Natural killer cell treated with Interleukin-12 subunit alpha and Interleukin-12 subunit beta and Interleukin-15 and Interleukin-18, amount 100 ng/mL, for 72 hours (primary cell): ENCODE measurements at regions not wholly inside any gene's neighbourhood (a gene's known extent, or its start where the extent isn't known, plus 50 kb on each side); places are given as distances from the start of the nearest gene placed in this dataset.

Source experiments
- ATAC-seq, 2 donors: fragments of 150-1000 bp; cut with Tn5 transposase in 1 of 2; sonication (Bioruptor Pico), chemical (Tn5 transposase) in 1 of 2; 2 replicates each; pipeline ENCODE4 v1.10.0; 2021
- DNase-seq: peaks from one replicate; pipeline ENCODE4 v3.0.0; 2022; ENCODE audit warnings: low spot score
- H3K27ac Mint-ChIP-seq, 2 donors: 1 replicate in 1 of 2; 2 replicates in 1 of 2; pipeline ENCODE4 v1.8.0; 2022; ENCODE audit warnings: mixed read lengths in 2 of 2, mild to moderate bottlenecking in 1 of 2, moderate library complexity in 1 of 2
- H3K27me3 Mint-ChIP-seq, 2 donors: 1 replicate in 1 of 2; 2 replicates in 1 of 2; pipeline ENCODE4 v1.8.0; 2022; ENCODE audit warnings: mixed read lengths in 2 of 2
- H3K36me3 Mint-ChIP-seq: one replicate; pipeline ENCODE4 v1.8.0; 2022; ENCODE audit warnings: mixed read lengths
- H3K4me1 Mint-ChIP-seq, 2 donors: 1 replicate in 1 of 2; 2 replicates in 1 of 2; pipeline ENCODE4 v1.8.0; 2022; ENCODE audit warnings: low read depth in 2 of 2, mixed read lengths in 2 of 2, mild to moderate bottlenecking in 1 of 2
- H3K4me3 Mint-ChIP-seq: one replicate; pipeline ENCODE4 v1.8.0; 2022; ENCODE audit warnings: mixed read lengths
- H3K9me3 Mint-ChIP-seq: 2 replicates; pipeline ENCODE4 v1.8.0; 2022; ENCODE audit warnings: mixed read lengths

GRCh38 chr15:94912760-94913159, 681.4 kb downstream of the MCTP2 start:
- Mint-ChIP-seq H3K9me3 (peaks cover 3% of the 10 kb centered on the region), H3K27me3 (peaks cover 3 to 16% of the 10 kb centered on the region in 2 donors), H3K27ac (no peak overlapping the region), H3K4me3 (no peak overlapping the region), H3K36me3 (no peaks in the 10 kb centered on the region), H3K4me1 (no peaks in the 10 kb centered on the region)
- no peak for DNase-seq
- no peak for ATAC-seq

- Mint-ChIP-seq H3K27me3 (peaks cover 3 to 16% of the 10 kb centered on the region in 2 donors), H3K36me3 (no peaks in the 10 kb centered on the region), H3K4me1 (no peaks in the 10 kb centered on the region), H3K9me3 (peaks cover 7% of the 10 kb centered on the region), H3K4me3 (no peak overlapping the region), H3K27ac (no peak overlapping the region)
- DNase-seq (no peak), ATAC-seq (no peak)
These were observed 685.7 kb downstream of the MCTP2 start for GRCh38 chr15:94917068-94917467.

- no peak overlapping the region for H3K27ac Mint-ChIP-seq
These were observed 690.6 kb downstream of the MCTP2 start for GRCh38 chr15:94921936-94922335.

GRCh38 chr15:94924057-94924456, 692.7 kb downstream of the MCTP2 start:
- H3K27me3 Mint-ChIP-seq, result peaks cover 0 to 11% of the 10 kb centered on the region in 2 donors
- ATAC-seq (no peak), DNase-seq (no peak)
- H3K36me3 Mint-ChIP-seq, result no peaks in the 10 kb centered on the region
- no peaks in the 10 kb centered on the region for H3K4me1 Mint-ChIP-seq
- H3K4me3 Mint-ChIP-seq, result no peak overlapping the region
- peaks cover 3% of the 10 kb centered on the region for H3K9me3 Mint-ChIP-seq
- H3K27ac Mint-ChIP-seq, result no peak overlapping the region

More at GRCh38 chr15:94921936-94922335, 690.6 kb downstream of the MCTP2 start:
- Mint-ChIP-seq H3K4me1 (no peaks in the 10 kb centered on the region), H3K4me3 (no peak overlapping the region), H3K36me3 (no peaks in the 10 kb centered on the region), H3K27me3 (peaks cover 0 to 5% of the 10 kb centered on the region in 2 donors), H3K9me3 (peaks cover 3% of the 10 kb centered on the region)
- ATAC-seq, result no peak
- no peak for DNase-seq

- ATAC-seq, result no peak
- Mint-ChIP-seq H3K4me1 (no peaks in the 10 kb centered on the region), H3K9me3 (peaks cover 3% of the 10 kb centered on the region), H3K4me3 (no peak overlapping the region), H3K27me3 (peaks cover 2 to 19% of the 10 kb centered on the region in 2 donors), H3K27ac (no peak overlapping the region), H3K36me3 (no peaks in the 10 kb centered on the region)
- DNase-seq, result no peak
These were observed 693.7 kb downstream of the MCTP2 start for GRCh38 chr15:94924971-94925598.

GRCh38 chr15:94925680-94926079, 694.3 kb downstream of the MCTP2 start:
- Mint-ChIP-seq H3K27ac (no peak overlapping the region), H3K9me3 (peaks cover 3% of the 10 kb centered on the region), H3K4me1 (no peaks in the 10 kb centered on the region), H3K36me3 (no peaks in the 10 kb centered on the region), H3K27me3 (peaks cover 2 to 20% of the 10 kb centered on the region in 2 donors), H3K4me3 (no peak overlapping the region)
- ATAC-seq, result no peak
- DNase-seq, result no peak

GRCh38 chr15:94927003-94927402, 695.6 kb downstream of the MCTP2 start:
- Mint-ChIP-seq H3K36me3 (no peaks in the 10 kb centered on the region), H3K27ac (no peak overlapping the region)

GRCh38 chr15:94929282-94929681, 697.9 kb downstream of the MCTP2 start:
- no peak for ATAC-seq
- Mint-ChIP-seq H3K4me1 (no peaks in the 10 kb centered on the region), H3K36me3 (no peaks in the 10 kb centered on the region), H3K4me3 (no peak overlapping the region), H3K27me3 (peaks cover 2 to 20% of the 10 kb centered on the region in 2 donors), H3K27ac (no peak overlapping the region), H3K9me3 (no peaks in the 10 kb centered on the region)
- DNase-seq, result no peak

More at GRCh38 chr15:94927003-94927402, 695.6 kb downstream of the MCTP2 start:
- H3K27me3 Mint-ChIP-seq, result peaks cover 2 to 20% of the 10 kb centered on the region in 2 donors
- DNase-seq (no peak), ATAC-seq (no peak)
- no peaks in the 10 kb centered on the region for H3K4me1 Mint-ChIP-seq
- no peaks in the 10 kb centered on the region for H3K9me3 Mint-ChIP-seq
- no peak overlapping the region for H3K4me3 Mint-ChIP-seq

GRCh38 chr15:94930441-94930840, 699.1 kb downstream of the MCTP2 start:
- peaks cover 5% of the 10 kb centered on the region for H3K9me3 Mint-ChIP-seq
- DNase-seq (no peak), ATAC-seq (no peak)
- no peaks in the 10 kb centered on the region for H3K4me1 Mint-ChIP-seq
- no peaks in the 10 kb centered on the region for H3K36me3 Mint-ChIP-seq
- H3K27me3 Mint-ChIP-seq, result peaks cover 2 to 20% of the 10 kb centered on the region in 2 donors
- H3K27ac Mint-ChIP-seq, result no peak overlapping the region
- H3K4me3 Mint-ChIP-seq, result no peak overlapping the region

- DNase-seq (no peak), ATAC-seq (no peak)
- no peaks in the 10 kb centered on the region for H3K4me1 Mint-ChIP-seq
- H3K27me3 Mint-ChIP-seq, result peaks cover 2 to 20% of the 10 kb centered on the region in 2 donors
- H3K27ac Mint-ChIP-seq, result no peak overlapping the region
- H3K36me3 Mint-ChIP-seq, result no peaks in the 10 kb centered on the region
- no peak overlapping the region for H3K4me3 Mint-ChIP-seq
- H3K9me3 Mint-ChIP-seq, result peaks cover 5% of the 10 kb centered on the region
These were observed 699.6 kb downstream of the MCTP2 start for GRCh38 chr15:94930960-94931359.

- ATAC-seq, result no peak
- no peak overlapping the region for H3K4me3 Mint-ChIP-seq
- DNase-seq, result no peak
- H3K27me3 Mint-ChIP-seq, result peaks cover 2 to 7% of the 10 kb centered on the region in 2 donors
- H3K4me1 Mint-ChIP-seq, result no peaks in the 10 kb centered on the region
- H3K36me3 Mint-ChIP-seq, result no peaks in the 10 kb centered on the region
- peaks cover 5% of the 10 kb centered on the region for H3K9me3 Mint-ChIP-seq
- H3K27ac Mint-ChIP-seq, result no peak overlapping the region
These were observed 703.1 kb downstream of the MCTP2 start for GRCh38 chr15:94934440-94934839.

- H3K9me3 Mint-ChIP-seq, result peaks cover 5% of the 10 kb centered on the region
- no peaks in the 10 kb centered on the region for H3K36me3 Mint-ChIP-seq
- DNase-seq (no peak), ATAC-seq (no peak)
- no peak overlapping the region for H3K4me3 Mint-ChIP-seq
- H3K27me3 Mint-ChIP-seq, result no peaks in the 10 kb centered on the region
- no peaks in the 10 kb centered on the region for H3K4me1 Mint-ChIP-seq
- no peak overlapping the region for H3K27ac Mint-ChIP-seq
These were observed 705.9 kb downstream of the MCTP2 start for GRCh38 chr15:94937242-94937641.

GRCh38 chr15:94943888-94944287, 712.5 kb downstream of the MCTP2 start:
- Mint-ChIP-seq H3K27me3 (no peaks in the 10 kb centered on the region), H3K4me1 (no peaks in the 10 kb centered on the region), H3K27ac (no peak overlapping the region), H3K9me3 (peaks cover 2% of the 10 kb centered on the region), H3K36me3 (no peaks in the 10 kb centered on the region), H3K4me3 (no peak overlapping the region)
- DNase-seq (no peak), ATAC-seq (no peak)

- H3K27ac Mint-ChIP-seq, result no peak overlapping the region
- H3K4me1 Mint-ChIP-seq, result no peaks in the 10 kb centered on the region
- H3K9me3 Mint-ChIP-seq, result peaks cover 2% of the 10 kb centered on the region
- H3K27me3 Mint-ChIP-seq, result peaks cover 4 to 8% of the 10 kb centered on the region in 2 donors
- no peak overlapping the region for H3K4me3 Mint-ChIP-seq
- ATAC-seq, result no peak
- DNase-seq, result no peak
- H3K36me3 Mint-ChIP-seq, result no peaks in the 10 kb centered on the region
These were observed 720.2 kb downstream of the MCTP2 start for GRCh38 chr15:94951538-94951937.

GRCh38 chr15:94963953-94964352, 732.6 kb downstream of the MCTP2 start:
- DNase-seq (no peak), ATAC-seq (no peak)
- Mint-ChIP-seq H3K36me3 (peaks cover 3% of the 10 kb centered on the region), H3K9me3 (peaks cover 3% of the 10 kb centered on the region), H3K4me3 (no peak overlapping the region), H3K27me3 (peaks cover 4 to 11% of the 10 kb centered on the region in 2 donors), H3K27ac (no peak overlapping the region), H3K4me1 (no peaks in the 10 kb centered on the region)
